Fibroblast of lung (primary cell): ENCODE measurements at regions not wholly inside any gene's neighbourhood (a gene's known extent, or its start where the extent isn't known, plus 50 kb on each side); places are given as distances from the start of the nearest gene placed in this dataset.

Experiments
- DNase-seq, 2 donors: peaks; one replicate each; pipeline versions ENCODE4 v3.0.0 to v3.0.0-alpha.2; 2010; ENCODE audit warnings: low read depth in 2 of 2
- H2AFZ ChIP-seq: 2 replicates; pipeline ENCODE4 v1.5.1; 2012; ENCODE audit warnings: low read length, control low read depth, inconsistent platforms
- H3K27ac ChIP-seq: 2 replicates; pipeline ENCODE4 v1.5.1; 2011; ENCODE audit warnings: low read length, control low read depth; ENCODE audit not compliant: insufficient read depth
- H3K27me3 ChIP-seq: 2 replicates; pipeline ENCODE4 v1.5.1; 2011; ENCODE audit warnings: mild to moderate bottlenecking, low read length; ENCODE audit not compliant: control insufficient read depth, insufficient read depth
- H3K36me3 ChIP-seq: 2 replicates; pipeline ENCODE4 v1.5.1; 2011; ENCODE audit warnings: low read length; ENCODE audit not compliant: control insufficient read depth, insufficient read depth
- H3K4me1 ChIP-seq: 2 replicates; pipeline ENCODE4 v1.5.1; 2011; ENCODE audit warnings: low read length; ENCODE audit not compliant: control insufficient read depth, insufficient read depth; ENCODE audit errors: extremely low read depth
- H3K4me2 ChIP-seq: 2 replicates; pipeline ENCODE4 v1.5.1; 2011; ENCODE audit warnings: low read length, control low read depth; ENCODE audit not compliant: insufficient read depth; ENCODE audit errors: extremely low read depth
- H3K4me3 ChIP-seq, 4 experiments: fragments of 200-600 bp in 1 of 4; sonication (generic) in 1 of 4; replicated peaks in 1 of 4; 2 replicates each; pipeline ENCODE4 v1.5.1; 2011 to 2016; ENCODE audit warnings: low read length in 4 of 4, low read depth in 3 of 4, mild to moderate bottlenecking in 3 of 4, control low read depth in 2 of 4, inconsistent platforms in 1 of 4, mixed read lengths in 1 of 4; ENCODE audit not compliant: insufficient read depth in 1 of 4; ENCODE audit errors: control extremely low read depth in 1 of 4
- H3K79me2 ChIP-seq: 2 replicates; pipeline ENCODE4 v1.5.1; 2012; ENCODE audit warnings: mild to moderate bottlenecking, low read length, inconsistent platforms; ENCODE audit not compliant: control insufficient read depth, insufficient read depth
- H3K9ac ChIP-seq: 2 replicates; pipeline ENCODE4 v1.5.1; 2011; ENCODE audit warnings: mild to moderate bottlenecking, low read length, control low read depth; ENCODE audit not compliant: insufficient read depth
- H3K9me3 ChIP-seq: 2 replicates; pipeline ENCODE4 v1.5.1; 2012; ENCODE audit warnings: low read depth, low read length; ENCODE audit not compliant: control insufficient read depth, insufficient read depth
- H4K20me1 ChIP-seq: 2 replicates; pipeline ENCODE4 v1.5.1; 2011; ENCODE audit warnings: low read length; ENCODE audit not compliant: control insufficient read depth, insufficient read depth; ENCODE audit errors: extremely low read depth
- EZH2 ChIP-seq: IDR thresholded peaks from 2 replicates; pipeline ENCODE4 v1.5.1; 2012; ENCODE audit warnings: low read length, control low read depth, mild to moderate bottlenecking; ENCODE audit errors: missing control alignments
- TF ChIP-seq, protein P1 (sequence below), 2 donors: IDR thresholded peaks in 1 of 2; conservative IDR thresholded peaks in 1 of 2; 1 replicate in 1 of 2; 2 replicates in 1 of 2; pipeline ENCODE4 v1.5.1; 2011 to 2012; ENCODE audit warnings: low read length in 2 of 2, control low read depth in 1 of 2, inconsistent platforms in 1 of 2, low read depth in 1 of 2, mild to moderate bottlenecking in 1 of 2

DNA sequence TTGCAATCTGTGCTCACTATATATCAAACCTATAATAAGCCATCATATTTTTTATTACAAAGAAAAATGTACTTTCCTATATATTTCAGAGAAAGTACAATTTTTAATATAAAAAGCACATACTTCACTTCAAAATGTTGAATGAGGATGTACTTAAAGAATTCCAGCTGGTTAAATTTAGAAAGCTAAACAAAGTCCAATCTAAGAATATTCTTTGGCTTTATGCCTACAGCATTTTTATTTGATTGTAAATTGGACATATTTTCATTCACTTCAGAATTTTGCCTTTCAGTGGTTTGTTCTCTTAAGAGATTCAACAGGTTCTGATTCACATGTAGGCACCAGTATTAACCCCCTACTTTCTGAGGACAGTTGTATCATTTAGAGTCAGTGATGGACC, 533.8 kb downstream of the CAAP1 start:
- Histone ChIP-seq H3K36me3 (no peaks in the 10 kb centered on the region), H3K9me3 (no peaks in the 10 kb centered on the region), H3K4me2 (no peak overlapping the region), H3K79me2 (no peaks in the 10 kb centered on the region), H3K4me1 (no peaks in the 10 kb centered on the region), H4K20me1 (no peaks in the 10 kb centered on the region), H2AFZ (no peak overlapping the region), H3K9ac (no peak overlapping the region), H3K27ac (no peak overlapping the region), H3K4me3 (no peak overlapping the region), H3K27me3 (no peaks in the 10 kb centered on the region)
- no peak for DNase-seq
- TF ChIP-seq EZH2: no peak
- TF ChIP-seq, protein P1, sequence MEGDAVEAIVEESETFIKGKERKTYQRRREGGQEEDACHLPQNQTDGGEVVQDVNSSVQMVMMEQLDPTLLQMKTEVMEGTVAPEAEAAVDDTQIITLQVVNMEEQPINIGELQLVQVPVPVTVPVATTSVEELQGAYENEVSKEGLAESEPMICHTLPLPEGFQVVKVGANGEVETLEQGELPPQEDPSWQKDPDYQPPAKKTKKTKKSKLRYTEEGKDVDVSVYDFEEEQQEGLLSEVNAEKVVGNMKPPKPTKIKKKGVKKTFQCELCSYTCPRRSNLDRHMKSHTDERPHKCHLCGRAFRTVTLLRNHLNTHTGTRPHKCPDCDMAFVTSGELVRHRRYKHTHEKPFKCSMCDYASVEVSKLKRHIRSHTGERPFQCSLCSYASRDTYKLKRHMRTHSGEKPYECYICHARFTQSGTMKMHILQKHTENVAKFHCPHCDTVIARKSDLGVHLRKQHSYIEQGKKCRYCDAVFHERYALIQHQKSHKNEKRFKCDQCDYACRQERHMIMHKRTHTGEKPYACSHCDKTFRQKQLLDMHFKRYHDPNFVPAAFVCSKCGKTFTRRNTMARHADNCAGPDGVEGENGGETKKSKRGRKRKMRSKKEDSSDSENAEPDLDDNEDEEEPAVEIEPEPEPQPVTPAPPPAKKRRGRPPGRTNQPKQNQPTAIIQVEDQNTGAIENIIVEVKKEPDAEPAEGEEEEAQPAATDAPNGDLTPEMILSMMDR (conservative IDR thresholded peaks at IDR 0.05 in 1 of 2, IDR thresholded peaks at IDR 0.05 in 1 of 2; ENCODE audit: low read depth in 1 of 2, low read length in 2 of 2): no peak

DNA sequence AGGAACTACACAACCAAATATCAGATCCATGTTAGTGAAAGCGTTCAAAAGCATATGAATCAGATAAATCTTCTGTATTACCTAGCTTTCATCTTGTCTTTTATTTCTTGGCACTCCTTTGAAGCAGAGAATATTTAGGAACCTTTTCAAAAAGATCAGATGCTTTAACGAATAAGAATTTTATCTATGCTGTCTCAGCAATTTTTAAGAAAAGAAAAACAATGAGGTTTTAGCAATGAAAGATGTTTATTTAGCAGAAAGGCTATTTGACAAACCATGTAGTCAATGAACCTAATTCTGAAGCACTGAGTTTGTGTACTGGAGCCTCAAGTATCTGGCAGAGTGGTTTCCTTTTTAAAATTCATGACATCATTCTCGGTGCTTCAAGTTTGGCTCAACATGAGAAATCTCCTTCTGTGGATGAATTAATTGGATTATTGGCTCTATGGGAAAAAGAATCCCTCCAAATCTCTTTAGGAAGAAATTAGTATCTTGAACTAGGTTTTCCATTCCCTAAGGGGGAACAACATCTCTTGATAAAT, 534.7 kb downstream of the CAAP1 start:
- Histone ChIP-seq H3K27ac (no peak overlapping the region), H3K36me3 (no peaks in the 10 kb centered on the region), H3K4me3 (no peak overlapping the region), H3K4me1 (no peaks in the 10 kb centered on the region), H2AFZ (no peak overlapping the region), H3K9ac (no peak overlapping the region), H3K9me3 (no peaks in the 10 kb centered on the region), H3K79me2 (no peaks in the 10 kb centered on the region), H3K4me2 (no peak overlapping the region), H4K20me1 (no peaks in the 10 kb centered on the region), H3K27me3 (no peaks in the 10 kb centered on the region)
- no peak for DNase-seq
- TF ChIP-seq EZH2: no peak
- TF ChIP-seq, protein P1 (conservative IDR thresholded peaks at IDR 0.05 in 1 of 2, IDR thresholded peaks at IDR 0.05 in 1 of 2; ENCODE audit: low read depth in 1 of 2, low read length in 2 of 2): no peak

DNA sequence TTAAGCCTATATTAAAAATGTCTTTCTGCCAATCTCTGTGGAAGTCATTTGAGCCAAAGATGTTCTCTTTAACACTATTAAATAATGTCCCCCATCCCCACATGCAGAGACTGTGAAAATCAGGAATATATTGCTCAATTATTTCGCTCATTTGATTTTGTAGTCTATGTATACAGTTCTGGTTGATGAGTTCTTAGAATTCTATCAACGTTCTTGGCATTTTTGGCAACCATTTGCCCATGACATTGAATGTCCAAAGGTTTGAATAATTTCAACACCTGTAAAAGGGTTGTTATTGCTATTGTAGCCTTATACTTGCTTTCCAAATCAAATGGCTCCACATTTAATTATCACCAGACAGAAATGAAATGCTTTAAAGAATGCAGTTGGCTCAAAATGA, 536.1 kb downstream of the CAAP1 start:
- TF ChIP-seq EZH2: no peak
- TF ChIP-seq, protein P1 (conservative IDR thresholded peaks at IDR 0.05 in 1 of 2, IDR thresholded peaks at IDR 0.05 in 1 of 2; ENCODE audit: low read depth in 1 of 2, low read length in 2 of 2): no peak
- Histone ChIP-seq H3K27ac (no peak overlapping the region), H3K4me2 (no peak overlapping the region), H3K4me1 (no peaks in the 10 kb centered on the region), H3K4me3 (no peak overlapping the region), H4K20me1 (no peaks in the 10 kb centered on the region), H3K9ac (no peak overlapping the region), H2AFZ (no peak overlapping the region), H3K36me3 (no peaks in the 10 kb centered on the region), H3K27me3 (no peaks in the 10 kb centered on the region), H3K79me2 (no peaks in the 10 kb centered on the region), H3K9me3 (no peaks in the 10 kb centered on the region)
- DNase-seq: no peak
